GM18505 (cell line): ENCODE measurements at regions not wholly inside any gene's neighbourhood (a gene's known extent, or its start where the extent isn't known, plus 50 kb on each side); places are given as distances from the start of the nearest gene placed in this dataset.

Experiments used
- ATAC-seq: cut with Tn5 transposase; IDR thresholded peaks from one replicate; pipeline ENCODE4 v1.9.1; 2021; ENCODE audit not compliant: unreplicated experiment
- POLR2A ChIP-seq: IDR thresholded peaks from 4 replicates; pipeline ENCODE4 v1.6.1; 2011; ENCODE audit warnings: borderline replicate concordance; ENCODE audit not compliant: insufficient read depth, insufficient read length; ENCODE audit errors: extremely low read depth

DNA sequence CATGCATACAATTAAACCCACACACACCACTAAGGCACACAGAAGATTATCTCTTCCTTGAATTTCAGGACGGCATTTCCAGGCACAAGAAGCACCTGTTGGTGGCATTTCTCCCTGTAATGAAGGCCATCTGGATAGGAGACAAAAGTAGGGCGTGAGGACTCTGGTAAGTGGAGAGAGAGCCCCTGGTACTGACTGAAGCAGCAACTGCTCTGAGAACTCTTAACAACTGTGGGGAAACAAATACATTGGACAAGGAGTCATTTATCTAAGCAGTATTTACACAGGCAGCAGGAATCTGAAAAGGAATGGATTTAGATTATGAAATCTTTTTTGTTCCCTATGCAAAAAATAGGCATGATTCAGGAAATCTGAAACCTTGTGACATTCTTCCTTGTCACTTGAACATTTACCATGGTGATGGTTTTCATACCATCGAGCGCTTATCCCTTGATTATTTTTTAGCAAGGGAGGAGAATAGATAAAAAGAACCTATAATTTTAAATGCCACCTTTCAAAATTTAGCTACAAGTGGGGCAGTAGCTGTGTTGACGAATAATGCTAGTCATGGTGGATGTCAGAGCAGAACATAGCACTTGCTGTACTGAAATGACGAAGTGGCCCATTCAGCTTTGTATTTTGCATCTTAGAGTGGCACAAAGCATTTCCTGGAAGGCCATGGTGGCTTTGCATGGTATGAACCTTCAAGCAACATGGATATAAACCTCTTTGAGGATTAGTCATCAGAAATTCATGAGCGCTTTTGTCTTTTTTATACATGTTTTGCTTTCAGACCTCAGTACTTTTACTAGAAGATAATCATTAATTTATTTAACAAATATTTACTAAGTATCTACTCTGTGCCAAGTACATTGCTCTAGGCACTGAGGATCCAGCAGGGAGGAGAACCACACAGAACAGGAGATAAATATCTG, 362.0 kb downstream of the ADGRL2 start:
- ATAC-seq = no peak
- TF ChIP-seq POLR2A = no peak

DNA sequence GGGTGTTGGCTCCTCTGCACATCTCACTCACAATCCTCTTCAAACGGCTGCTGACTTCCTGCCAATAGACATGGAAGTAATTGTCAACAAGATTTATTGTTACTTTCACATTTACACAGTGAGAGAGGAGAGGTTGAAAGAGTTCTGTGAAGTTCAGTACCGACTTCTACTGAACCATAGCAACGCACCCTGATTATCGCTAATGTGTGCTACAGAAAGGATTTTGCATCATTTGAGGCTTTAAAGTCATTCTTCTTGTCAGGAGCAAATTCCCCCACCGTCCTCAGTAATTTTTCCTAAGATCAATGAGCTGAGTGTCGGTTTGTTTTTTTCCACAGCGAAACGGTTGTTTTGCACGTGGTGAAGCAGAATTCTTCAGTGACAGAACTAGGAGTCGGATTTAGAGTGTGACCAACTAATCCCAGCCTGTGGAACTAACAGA, 361.0 kb downstream of the ADGRL2 start:
- ATAC-seq = no peak
- no peak for TF ChIP-seq POLR2A

DNA sequence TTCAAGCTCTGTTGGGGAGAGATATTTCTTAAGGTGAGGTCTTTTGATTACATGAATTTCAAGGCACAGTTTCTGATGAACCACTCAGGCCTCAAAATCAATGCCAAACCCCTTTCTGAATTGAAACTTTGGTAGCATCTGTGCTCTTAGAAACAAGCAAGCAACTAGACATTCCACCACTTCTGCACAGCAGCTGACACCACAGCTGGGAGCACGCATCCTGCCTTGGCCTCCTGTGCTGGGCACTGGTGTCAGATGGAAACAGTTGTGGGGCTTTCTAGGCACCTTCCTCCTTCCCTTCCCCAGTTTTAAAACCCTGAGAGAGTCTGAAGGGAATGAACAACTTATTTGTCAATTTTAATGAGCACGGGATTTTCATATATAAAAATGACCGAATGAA, 360.2 kb downstream of the ADGRL2 start:
- TF ChIP-seq POLR2A = no peak
- ATAC-seq = no peak

DNA sequence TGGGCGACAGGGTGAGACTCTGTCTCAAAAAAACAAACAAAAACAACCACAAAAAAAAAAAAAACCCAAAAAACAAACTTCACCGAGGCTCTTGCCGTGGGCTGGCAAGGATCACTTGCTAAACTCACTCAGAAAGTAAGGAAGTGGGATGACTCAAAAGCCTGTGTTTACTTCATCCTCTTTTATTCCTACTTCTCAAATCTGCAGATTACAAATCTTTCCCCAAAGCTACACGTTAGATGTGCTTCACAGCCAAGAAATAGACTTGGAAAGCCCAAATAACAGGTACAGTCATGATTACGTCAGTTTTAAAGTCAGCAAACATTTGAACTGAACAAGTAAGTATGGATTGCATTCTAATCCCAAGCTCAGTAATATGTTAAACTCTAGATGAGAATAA, 359.3 kb downstream of the ADGRL2 start:
- ATAC-seq = no peak
- no peak for TF ChIP-seq POLR2A

DNA sequence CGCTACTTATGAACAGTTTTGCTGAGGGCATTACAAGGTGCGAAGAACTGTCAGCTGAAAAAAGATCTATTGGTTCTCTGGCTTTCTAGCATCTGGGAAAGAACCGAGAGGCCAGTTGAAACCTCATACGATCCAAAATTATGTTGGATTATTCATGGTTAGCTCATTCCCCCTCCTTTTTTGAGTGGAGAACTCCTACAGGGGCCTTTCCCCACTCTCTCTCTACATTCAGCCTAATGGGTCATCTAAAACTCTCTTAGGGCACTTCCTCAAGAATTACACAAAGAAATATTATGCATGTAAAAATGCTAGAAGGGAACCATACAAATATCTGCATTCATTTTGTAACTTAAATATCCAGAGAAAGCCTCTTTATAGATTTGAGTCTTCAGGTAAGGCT, 358.2 kb downstream of the ADGRL2 start:
- no peak for TF ChIP-seq POLR2A
- ATAC-seq = no peak

DNA sequence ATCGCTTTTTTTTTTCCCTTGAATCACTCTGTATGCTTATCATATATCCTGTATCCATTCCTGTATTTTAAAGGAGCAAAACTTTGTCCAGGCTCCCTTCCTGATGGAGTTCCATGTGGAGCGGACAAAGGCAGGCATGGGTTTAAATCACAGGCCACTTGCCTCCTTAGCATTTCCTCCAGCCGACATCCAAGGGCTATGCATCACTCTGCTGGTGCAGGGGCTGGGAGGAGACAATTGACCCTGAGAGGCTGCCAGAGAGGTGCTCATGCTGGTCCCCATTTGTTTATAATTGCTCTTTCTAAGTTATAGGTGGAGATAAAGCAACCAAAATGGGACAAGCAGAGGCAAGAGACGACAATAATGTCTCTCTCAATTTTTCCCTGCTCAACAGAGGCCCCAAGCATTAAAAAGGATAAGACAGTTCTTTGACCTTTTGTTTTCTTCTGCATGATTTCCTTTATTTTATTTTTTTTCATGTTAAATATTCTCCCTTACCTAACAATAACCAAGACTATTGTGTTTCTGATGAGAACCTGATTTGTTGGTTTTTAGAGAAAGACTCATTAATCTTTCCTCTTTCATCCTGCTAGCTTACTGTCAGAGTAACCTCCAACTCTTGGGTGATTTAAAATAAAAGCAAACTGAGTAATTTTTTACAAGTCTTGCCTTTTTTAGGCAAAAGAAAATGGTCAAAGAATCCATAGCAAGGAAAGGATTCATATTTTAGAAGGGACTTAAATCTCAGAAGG, 353.7 kb downstream of the ADGRL2 start:
- no peak for TF ChIP-seq POLR2A
- no peak for ATAC-seq

DNA sequence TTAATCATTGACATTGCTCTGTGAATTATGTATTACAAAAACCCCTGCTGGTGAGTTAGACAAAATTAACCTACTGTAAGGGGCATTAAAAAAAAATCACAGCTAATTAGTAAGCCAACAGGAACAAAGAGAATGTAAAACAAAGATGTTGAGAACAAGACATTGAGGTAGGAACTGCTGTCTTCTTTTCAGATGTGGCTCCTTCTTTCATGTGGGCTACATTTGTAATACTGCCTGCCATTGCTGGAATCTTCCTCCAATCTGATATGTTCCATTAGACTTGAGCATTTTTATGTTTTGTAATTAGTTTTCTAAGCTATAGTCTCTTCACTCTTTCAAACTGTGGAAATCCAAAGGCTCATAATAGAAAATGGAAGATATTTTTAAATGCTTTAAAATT, 353.0 kb downstream of the ADGRL2 start:
- ATAC-seq = no peak
- TF ChIP-seq POLR2A = no peak

DNA sequence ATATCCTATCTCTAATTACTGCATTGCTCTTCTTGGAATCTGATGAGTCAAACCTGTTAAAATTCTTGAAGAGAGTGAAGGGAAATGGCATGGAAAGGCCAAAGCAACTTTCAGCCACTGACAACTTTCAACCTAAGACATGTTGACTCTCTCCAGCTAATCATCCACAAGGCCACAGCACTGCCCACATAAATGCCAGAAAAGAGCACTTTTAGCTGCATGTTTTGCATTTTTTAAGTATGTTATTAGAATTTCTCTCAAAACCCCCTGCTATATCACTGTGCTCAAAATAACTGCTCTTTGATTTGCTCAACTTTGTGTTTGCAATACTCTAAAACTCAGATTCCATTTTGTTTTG, 352.5 kb downstream of the ADGRL2 start:
- peak; percentile 46 for ATAC-seq
- no peak for TF ChIP-seq POLR2A

DNA sequence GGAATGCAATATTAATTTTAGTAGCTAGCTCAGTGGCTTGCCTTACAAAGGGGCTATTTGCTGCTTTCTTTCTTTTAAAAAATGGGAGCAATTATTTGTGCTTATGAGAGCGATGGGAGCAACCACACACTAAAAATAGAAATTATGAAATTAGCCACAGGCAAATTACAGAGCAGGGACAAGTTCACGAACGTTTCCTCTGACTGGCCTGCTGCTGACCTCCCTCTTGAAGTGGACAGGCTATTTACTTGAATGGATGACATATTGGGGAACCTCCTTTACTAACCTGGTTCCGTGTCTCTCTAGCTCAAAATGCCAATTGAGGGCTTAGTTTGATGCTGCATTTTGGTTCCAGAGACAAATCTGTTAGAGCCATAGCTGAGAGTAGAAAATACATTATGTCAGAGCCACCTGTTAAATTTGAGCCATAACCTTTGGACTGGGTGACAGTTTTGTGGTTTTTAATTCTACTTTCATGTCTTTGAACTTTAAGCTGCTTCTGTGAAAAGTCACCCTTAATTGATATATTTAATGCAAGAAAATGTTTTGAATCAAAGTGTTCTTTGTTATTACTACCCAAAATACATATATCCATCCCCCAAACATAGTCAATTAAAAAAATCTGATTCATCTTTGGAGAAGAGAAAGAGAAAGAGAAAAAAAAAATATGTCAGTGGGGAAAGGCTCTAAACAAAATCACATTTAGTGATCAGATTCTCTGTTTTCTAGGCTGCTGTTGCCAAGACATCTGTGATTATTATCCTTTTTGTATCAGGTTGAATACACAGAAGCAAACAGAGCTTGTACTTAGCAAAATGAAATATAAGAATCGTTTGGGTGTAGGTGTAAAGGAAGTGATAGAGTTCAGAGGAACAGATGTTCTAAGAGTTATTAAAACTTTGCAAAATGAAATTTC, 351.9 kb downstream of the ADGRL2 start:
- TF ChIP-seq POLR2A = no peak
- ATAC-seq = peak; percentile 79

DNA sequence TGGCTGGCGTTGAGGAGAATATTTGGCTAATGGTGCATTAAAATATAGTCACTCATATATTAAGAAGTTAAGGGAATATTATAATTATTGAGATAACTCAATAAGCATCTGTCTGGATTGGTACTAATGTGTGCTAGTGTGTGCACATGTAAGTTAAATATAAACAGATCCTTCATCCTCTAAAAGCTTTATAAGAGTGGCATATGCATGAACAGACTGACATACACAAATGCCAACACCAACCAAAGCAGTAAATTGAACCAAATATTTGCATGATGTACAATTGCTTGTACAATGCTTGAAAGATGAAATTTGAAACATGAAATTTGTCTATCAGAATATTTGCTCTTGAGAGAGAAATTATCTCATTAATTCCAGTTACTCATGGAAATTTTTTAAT, 344.9 kb downstream of the ADGRL2 start:
- TF ChIP-seq POLR2A = no peak
- ATAC-seq = no peak

DNA sequence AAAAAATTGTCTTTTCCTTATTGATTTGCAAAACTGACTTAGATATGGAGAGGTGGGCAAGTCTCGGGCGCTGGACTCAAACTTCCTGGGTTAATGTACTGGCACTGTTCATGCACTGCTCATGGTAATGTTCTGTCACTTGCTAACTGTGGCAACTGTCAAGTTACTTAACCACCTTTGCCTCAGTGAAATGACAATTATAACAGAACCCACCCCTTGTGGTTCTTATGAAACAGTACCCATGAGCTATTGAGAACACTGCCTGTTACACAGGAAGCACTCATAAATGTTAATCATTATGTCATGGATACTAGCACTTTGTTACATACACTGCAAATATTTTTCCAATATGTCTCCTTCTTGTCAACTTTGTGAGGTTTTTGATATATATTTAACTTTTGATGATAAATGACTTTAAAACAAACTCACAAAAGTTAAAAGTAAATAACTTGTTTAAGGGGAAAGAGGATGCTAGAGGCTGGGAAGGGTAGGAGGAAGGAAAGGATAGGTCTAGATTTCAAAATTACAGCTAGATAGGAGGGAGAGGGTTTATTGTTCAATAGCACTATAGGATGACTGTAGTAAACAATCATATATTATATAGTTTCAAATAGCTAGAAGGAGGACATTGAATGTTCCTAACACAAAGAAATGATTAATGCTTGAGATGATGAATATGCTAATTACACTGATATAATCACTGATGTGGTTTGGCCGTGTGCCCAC, 342.5 kb downstream of the ADGRL2 start:
- TF ChIP-seq POLR2A = no peak
- no peak for ATAC-seq

DNA sequence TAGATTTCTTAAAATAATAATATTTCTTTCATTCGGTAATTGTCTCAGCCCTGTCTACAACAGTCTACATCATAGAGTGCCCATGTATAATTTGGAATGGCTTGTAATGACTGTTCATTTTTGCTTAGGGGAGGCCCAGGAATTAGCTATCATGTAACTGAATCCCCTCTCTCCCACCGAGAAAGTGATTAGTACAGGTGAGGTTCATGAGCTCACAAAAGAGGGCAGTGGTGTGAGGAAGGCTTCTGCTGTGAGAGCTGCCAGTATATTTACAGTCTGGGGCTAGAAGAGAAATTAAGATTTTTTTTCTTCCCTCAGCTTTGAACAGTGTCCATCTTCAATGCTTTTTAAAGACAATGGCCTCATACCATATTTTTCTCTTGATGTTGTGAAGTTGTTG, 340.7 kb downstream of the ADGRL2 start:
- no peak for ATAC-seq
- TF ChIP-seq POLR2A = no peak
